Epithelial cell of esophagus (primary cell): ENCODE measurements at regions not wholly inside any gene's neighbourhood (a gene's known extent, or its start where the extent isn't known, plus 50 kb on each side); places are given as distances from the start of the nearest gene placed in this dataset.

Source experiments
- DNase-seq: peaks from one replicate; pipeline ENCODE4 v3.0.0; 2010; ENCODE audit warnings: low read depth
- H3K4me3 ChIP-seq: 2 replicates; pipeline ENCODE4 v1.5.1; 2011; ENCODE audit warnings: mild to moderate bottlenecking, low read length, control low read depth
- TF ChIP-seq, protein P1 (sequence below): IDR thresholded peaks from 2 replicates; pipeline ENCODE4 v1.5.1; 2011; ENCODE audit warnings: low read depth, mild to moderate bottlenecking, low read length, control low read depth, inconsistent platforms; ENCODE audit not compliant: insufficient read depth; ENCODE audit errors: missing control alignments

DNA sequence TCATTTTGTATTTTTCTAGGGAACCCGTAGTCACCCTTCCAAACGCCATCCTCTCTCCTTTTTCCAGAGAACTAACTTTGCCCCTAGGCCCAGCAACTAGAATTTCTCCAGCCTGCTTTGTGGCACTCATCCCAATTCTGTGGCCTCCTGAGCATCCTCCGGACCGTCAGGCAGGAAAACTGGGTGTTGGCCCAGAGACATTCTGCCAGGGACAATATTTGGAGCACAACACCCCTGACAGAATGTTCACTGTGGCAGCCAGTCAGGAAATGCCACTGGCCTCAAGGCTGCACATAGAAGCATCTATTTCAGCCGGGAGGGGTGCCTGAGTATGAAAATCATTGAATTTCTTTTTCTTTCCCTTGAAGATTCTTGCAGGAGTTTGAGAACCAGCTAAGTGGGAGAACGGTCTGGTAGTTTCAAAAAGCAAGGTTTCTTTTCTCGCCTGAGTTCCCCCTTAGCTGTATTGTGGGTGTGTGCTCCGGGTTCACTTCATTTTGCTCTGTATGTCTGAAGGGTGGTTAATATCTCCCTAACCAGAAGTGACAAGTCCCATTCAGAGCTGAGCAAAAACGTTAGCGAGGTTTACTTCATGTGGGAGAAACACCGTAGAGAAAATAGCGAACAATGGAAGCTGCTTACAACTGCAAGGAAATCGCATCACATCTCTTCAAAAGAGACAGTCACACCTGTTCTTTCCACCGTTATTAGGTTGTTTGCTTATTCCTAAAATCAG, 108.1 kb upstream of the TPM1 start:
- TF ChIP-seq, protein P1, sequence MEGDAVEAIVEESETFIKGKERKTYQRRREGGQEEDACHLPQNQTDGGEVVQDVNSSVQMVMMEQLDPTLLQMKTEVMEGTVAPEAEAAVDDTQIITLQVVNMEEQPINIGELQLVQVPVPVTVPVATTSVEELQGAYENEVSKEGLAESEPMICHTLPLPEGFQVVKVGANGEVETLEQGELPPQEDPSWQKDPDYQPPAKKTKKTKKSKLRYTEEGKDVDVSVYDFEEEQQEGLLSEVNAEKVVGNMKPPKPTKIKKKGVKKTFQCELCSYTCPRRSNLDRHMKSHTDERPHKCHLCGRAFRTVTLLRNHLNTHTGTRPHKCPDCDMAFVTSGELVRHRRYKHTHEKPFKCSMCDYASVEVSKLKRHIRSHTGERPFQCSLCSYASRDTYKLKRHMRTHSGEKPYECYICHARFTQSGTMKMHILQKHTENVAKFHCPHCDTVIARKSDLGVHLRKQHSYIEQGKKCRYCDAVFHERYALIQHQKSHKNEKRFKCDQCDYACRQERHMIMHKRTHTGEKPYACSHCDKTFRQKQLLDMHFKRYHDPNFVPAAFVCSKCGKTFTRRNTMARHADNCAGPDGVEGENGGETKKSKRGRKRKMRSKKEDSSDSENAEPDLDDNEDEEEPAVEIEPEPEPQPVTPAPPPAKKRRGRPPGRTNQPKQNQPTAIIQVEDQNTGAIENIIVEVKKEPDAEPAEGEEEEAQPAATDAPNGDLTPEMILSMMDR = no peak
- no peak for DNase-seq
- H3K4me3 ChIP-seq = no peak overlapping the region

DNA sequence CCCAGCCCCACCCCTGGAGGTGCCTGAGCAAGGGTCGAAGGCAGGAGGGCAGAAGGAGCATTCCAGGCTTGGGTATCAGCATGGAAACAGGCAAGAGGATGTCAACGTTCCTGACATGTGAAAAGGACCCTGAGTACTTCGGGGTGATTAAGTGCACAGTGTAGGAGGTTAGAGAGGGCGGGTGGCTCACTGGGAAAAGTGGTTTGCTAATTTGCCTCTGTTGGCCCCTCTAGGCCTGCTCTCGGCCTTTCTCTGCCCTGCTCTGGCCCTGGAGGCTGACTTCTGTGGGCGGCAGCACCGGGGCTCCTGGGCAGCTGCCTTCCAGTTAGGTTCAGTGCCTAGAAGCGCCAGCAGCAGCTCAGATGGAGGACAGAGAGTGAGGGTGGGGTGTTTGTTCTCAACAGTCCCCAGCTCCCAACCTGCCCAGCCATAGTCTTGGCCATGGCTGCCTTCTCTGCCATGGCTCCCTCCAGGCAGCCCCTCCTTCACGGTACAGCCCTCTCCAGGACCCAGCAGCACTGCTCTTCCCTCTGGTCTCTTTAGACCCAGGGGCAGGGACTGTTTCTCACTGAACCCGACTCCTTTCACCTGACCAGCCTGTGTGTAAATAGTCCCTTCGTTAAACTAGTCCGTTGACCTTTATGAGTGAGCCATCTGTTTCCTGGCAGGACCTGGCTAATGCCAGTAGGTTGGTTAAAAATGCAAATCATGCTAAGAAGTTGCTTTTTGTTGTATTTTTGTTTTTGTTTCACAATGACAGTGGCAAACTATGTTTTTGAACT, 107.1 kb upstream of the TPM1 start:
- no peak for DNase-seq
- no peak overlapping the region for H3K4me3 ChIP-seq
- TF ChIP-seq, protein P1 = no peak

DNA sequence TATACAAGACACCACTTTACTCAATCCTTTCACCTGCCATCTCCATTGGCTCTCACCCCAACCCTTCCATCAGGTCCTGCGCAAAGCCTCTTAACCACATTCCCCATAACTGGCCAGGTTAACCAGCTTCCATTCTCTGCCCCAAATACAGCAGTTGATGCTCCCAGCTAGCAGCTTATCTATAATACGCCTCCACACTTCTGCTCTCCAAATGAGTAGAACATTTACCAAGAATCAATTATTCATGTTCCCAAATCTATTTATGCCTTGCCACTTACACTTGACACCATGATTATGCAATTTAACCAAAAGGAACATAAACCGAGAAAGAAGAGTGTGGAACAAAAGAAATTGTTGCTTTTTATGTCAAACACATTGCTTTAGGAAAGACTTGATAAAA, 103.7 kb upstream of the TPM1 start:
- TF ChIP-seq, protein P1 = no peak
- no peak for DNase-seq
- no peak overlapping the region for H3K4me3 ChIP-seq

DNA sequence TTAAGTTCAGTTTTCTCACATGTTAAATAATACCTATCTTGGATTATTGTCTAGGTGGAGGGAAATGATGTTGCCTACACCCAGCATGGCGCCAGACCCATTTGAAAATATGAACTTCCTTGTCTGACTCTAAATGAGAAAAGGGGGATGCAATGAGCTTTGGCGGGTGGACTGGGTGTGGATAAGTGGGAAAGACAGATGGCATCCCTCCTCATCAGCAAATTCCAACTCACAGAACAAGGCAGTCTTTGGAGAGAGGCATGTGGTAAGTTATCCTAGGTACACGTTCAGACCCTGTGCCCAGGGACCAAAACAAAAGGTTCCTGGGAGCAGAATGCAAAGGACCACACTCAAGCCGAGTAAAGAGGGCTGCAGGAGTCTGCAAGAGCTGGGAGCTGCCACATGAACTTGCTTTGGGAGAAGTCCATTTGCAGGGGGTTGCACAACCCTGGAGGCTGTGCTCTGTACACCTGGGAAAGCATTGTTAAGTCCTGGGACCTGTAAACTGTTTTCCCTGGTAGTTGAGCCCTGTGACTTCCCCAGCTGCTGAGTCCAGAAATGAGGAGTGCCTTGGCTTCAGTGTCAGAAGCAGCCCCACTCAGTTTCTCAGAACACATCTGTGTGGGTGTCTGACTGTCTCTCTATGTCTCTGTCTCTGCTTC, 102.3 kb upstream of the TPM1 start:
- no peak for DNase-seq
- TF ChIP-seq, protein P1 = no peak
- no peak overlapping the region for H3K4me3 ChIP-seq

DNA sequence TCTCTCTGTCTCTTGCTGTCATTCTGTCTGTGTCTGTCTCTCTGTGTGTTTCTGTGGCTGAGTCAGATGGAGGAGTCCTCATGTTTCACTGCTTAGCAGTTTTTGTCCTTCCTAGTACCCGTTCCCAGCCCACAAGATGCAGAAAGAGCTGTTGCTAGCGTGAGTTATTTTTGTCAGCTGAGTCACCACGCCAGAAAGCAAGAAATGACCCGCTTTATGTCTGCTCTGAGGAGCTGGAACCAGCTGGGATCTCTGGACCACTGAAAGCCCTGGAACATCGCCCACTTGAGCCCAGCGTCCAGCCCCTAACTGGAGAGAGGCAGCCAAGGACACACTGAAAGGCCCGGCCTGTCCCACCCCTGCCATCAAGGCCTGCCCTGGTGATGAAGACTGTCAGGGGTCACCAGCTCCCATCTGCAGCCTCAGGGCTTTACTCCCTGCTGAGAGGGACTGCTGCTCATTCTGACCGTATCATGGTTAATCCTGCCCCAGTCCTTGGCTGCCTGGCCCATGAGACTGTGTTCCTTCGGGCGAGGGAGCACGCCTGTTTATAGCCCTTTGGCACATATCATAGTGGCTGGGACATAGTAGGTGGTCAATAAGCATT, 101.7 kb upstream of the TPM1 start:
- peak; percentile 92 for DNase-seq
- TF ChIP-seq, protein P1 = no peak
- H3K4me3 ChIP-seq = no peak overlapping the region

DNA sequence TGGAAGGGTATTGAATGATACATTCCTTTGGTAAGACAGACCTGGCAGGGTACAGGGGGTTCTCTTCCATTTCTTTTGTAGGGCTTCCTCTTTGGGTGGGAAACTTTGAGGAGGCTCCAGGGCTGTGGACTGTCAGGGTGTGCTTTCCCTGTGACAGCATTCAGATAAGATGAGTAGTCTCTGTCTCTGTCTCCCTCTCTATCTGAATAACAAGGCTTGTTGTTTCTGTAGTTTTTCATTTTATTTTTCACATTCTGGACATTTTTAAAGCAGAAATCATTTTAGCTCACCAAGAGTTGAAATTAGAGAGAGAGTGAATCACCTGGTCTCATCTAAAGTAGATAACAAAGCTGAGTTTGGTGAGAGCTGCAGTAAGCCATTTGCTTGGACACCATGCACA, 100.8 kb upstream of the TPM1 start:
- TF ChIP-seq, protein P1 = no peak
- no peak for DNase-seq
- H3K4me3 ChIP-seq = no peak overlapping the region
